ENCODE measurements at regions not wholly inside any gene's neighbourhood (a gene's known extent, or its start where the extent isn't known, plus 50 kb on each side); places are given as distances from the start of the nearest gene placed in this dataset.

- no peak for DNase-seq (ENCODE audit: low read depth, low spot score)
Measured at GRCh38 chr7:116083796-116084195, 53.2 kb upstream of the TFEC start.

GRCh38 chr7:116086547-116087045 is 56.0 kb upstream of the TFEC start:
- DNase-seq (ENCODE audit: low read depth, low spot score): no peak

- no peak for DNase-seq (ENCODE audit: low read depth, low spot score)
Measured at GRCh38 chr7:116087291-116087690, 56.7 kb upstream of the TFEC start.

- DNase-seq (ENCODE audit: low read depth, low spot score): no peak
Measured at GRCh38 chr7:116087984-116088383, 57.4 kb upstream of the TFEC start.

GRCh38 chr7:116089293-116089692 is 58.7 kb upstream of the TFEC start:
- no peak for DNase-seq (ENCODE audit: low read depth, low spot score)

- no peak for DNase-seq (ENCODE audit: low read depth, low spot score)
Measured at GRCh38 chr7:116093516-116094301, 63.1 kb upstream of the TFEC start.

GRCh38 chr7:116095396-116095795 is 64.8 kb upstream of the TFEC start:
- DNase-seq (ENCODE audit: low read depth, low spot score): no peak

GRCh38 chr7:116097365-116098009 is 66.9 kb upstream of the TFEC start:
- DNase-seq (ENCODE audit: low read depth, low spot score): peak; percentile 74

GRCh38 chr7:116098175-116098574 is 67.6 kb upstream of the TFEC start:
- no peak for DNase-seq (ENCODE audit: low read depth, low spot score)

GRCh38 chr7:116100626-116101025 is 70.1 kb upstream of the TFEC start:
- DNase-seq (ENCODE audit: low read depth, low spot score): no peak

GRCh38 chr7:116101704-116102103 is 71.1 kb upstream of the TFEC start:
- DNase-seq (ENCODE audit: low read depth, low spot score): no peak

- no peak for DNase-seq (ENCODE audit: low read depth, low spot score)
Measured at GRCh38 chr7:116111475-116111874, 80.9 kb upstream of the TFEC start.

- no peak for DNase-seq (ENCODE audit: low read depth, low spot score)
Measured at GRCh38 chr7:116113310-116113709, 82.7 kb upstream of the TFEC start.

- DNase-seq (ENCODE audit: low read depth, low spot score): no peak
Measured at GRCh38 chr7:116120839-116121238, 89.5 kb upstream of the TES start.

GRCh38 chr7:116122972-116123595 is 87.3 kb upstream of the TES start:
- DNase-seq (ENCODE audit: low read depth, low spot score): peak; percentile 5

GRCh38 chr7:116128139-116128538 is 82.2 kb upstream of the TES start:
- no peak for DNase-seq (ENCODE audit: low read depth, low spot score)

GRCh38 chr7:116135306-116135705 is 75.0 kb upstream of the TES start:
- no peak for DNase-seq (ENCODE audit: low read depth, low spot score)

GRCh38 chr7:116138202-116138801 is 72.0 kb upstream of the TES start:
- DNase-seq (ENCODE audit: low read depth, low spot score): peak; percentile 19

- no peak for DNase-seq (ENCODE audit: low read depth, low spot score)
Measured at GRCh38 chr7:116139007-116139406, 71.3 kb upstream of the TES start.

GRCh38 chr7:116139807-116140206 is 70.5 kb upstream of the TES start:
- DNase-seq (ENCODE audit: low read depth, low spot score): no peak

GRCh38 chr7:116142374-116142773 is 68.0 kb upstream of the TES start:
- DNase-seq (ENCODE audit: low read depth, low spot score): no peak

- no peak for DNase-seq (ENCODE audit: low read depth, low spot score)
Measured at GRCh38 chr7:116142850-116143249, 67.5 kb upstream of the TES start.
